Fibroblast of mammary gland (primary cell): ENCODE measurements at regions not wholly inside any gene's neighbourhood (a gene's known extent, or its start where the extent isn't known, plus 50 kb on each side); places are given as distances from the start of the nearest gene placed in this dataset.

Experiments used
- DNase-seq: peaks from one replicate; pipeline ENCODE4 v3.0.0-alpha.2; 2010; ENCODE audit warnings: low read depth
- H3K4me3 ChIP-seq: 2 replicates; pipeline ENCODE4 v1.5.1; 2011; ENCODE audit warnings: low read depth, mild to moderate bottlenecking, low read length, moderate library complexity; ENCODE audit not compliant: control insufficient read depth
- CTCF ChIP-seq: conservative IDR thresholded peaks from 2 replicates; pipeline ENCODE4 v1.5.1; 2011; ENCODE audit warnings: low read depth, low read length, inconsistent platforms; ENCODE audit not compliant: control insufficient read depth, insufficient read depth

DNA sequence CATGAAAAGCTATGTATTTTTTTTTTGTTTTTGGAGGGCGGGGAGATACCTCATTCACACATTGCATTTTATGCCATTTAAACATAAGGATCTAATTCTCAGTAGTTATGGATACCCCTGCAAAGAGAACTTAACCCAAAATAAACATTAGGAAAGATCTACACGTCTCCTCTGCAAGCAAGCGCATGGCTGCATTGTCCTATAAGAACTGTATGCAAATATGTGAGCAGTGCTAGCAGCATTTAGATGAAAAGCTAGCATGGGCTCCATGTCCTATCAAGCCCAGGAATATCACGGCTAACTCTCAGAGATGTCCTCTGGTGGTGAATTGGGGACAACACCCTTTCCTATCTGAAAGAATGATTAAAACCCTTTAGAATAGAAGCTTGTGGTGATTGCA is 292.8 kb downstream of the MEX3B start:
- DNase-seq = no peak
- H3K4me3 ChIP-seq = no peak overlapping the region
- no peak for TF ChIP-seq CTCF

GRCh38 chr15:81752546-81752942 is 293.3 kb downstream of the MEX3B start:
- H3K4me3 ChIP-seq = no peak overlapping the region
- DNase-seq = peak; percentile 18
- TF ChIP-seq CTCF = no peak

DNA sequence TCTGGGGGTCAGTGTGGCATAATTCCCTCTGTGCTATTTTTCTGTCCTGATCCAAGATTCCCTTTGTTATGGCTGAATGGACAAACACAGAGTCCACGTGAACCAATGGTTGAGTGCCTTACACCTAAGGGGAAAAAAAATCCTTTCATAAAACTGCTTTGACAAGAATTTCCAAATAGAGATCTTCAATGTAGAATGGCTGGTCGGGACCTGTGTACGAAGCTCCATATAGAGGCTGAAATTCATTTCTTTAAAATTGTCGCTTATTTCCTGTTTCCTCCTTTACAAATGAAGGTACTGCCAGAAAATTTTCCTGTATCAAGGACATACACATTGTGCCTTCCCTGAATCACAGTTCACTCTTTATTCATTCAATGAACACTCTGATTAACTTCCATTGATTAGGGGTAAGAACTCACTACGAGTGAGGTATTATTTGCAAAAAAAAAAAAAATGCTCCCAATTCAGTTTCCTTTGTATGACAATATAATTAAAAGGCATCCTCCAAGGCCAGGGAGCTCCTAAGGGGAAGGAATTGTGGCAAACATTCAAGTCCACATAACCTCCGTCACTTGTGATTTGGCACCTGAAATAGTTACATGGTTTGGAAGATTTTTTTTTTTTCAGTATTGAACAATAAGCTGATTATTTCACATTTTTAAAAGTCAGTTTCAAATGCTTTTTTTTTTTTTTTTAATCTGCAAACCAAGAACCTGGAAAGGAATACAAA is 293.8 kb downstream of the MEX3B start:
- no peak for DNase-seq
- H3K4me3 ChIP-seq = no peak overlapping the region
- TF ChIP-seq CTCF = no peak

GRCh38 chr15:81751256-81751655 is 294.6 kb downstream of the MEX3B start:
- no peak overlapping the region for H3K4me3 ChIP-seq
- TF ChIP-seq CTCF = no peak
- no peak for DNase-seq

GRCh38 chr15:81749716-81750375 is 296.0 kb downstream of the MEX3B start:
- no peak for TF ChIP-seq CTCF
- DNase-seq = no peak
- H3K4me3 ChIP-seq = no peak overlapping the region

- no peak for TF ChIP-seq CTCF
- DNase-seq = no peak
- H3K4me3 ChIP-seq = no peak overlapping the region
Observed at GRCh38 chr15:81747482-81747881, 298.3 kb downstream of the MEX3B start.

GRCh38 chr15:81747026-81747425 is 298.8 kb downstream of the MEX3B start:
- TF ChIP-seq CTCF = no peak
- no peak for DNase-seq

More at GRCh38 chr15:81747026-81747425, 298.8 kb downstream of the MEX3B start:
- H3K4me3 ChIP-seq = no peak overlapping the region
